LHCN-M2 (cell line): ENCODE measurements at regions not wholly inside any gene's neighbourhood (a gene's known extent, or its start where the extent isn't known, plus 50 kb on each side); places are given as distances from the start of the nearest gene placed in this dataset.

Experiments used
- DNase-seq: peaks from one replicate; pipeline ENCODE4 v3.0.0-alpha.2; 2012; ENCODE audit warnings: low read depth

- DNase-seq = no peak
These were observed 274.1 kb downstream of the HAUS1 start for GRCh38 chr18:46378126-46378863.

GRCh38 chr18:46378864-46379207 is 274.7 kb downstream of the HAUS1 start:
- no peak for DNase-seq

- no peak for DNase-seq
These were observed 275.3 kb downstream of the HAUS1 start for GRCh38 chr18:46379323-46379950.

- DNase-seq = no peak
These were observed 271.9 kb downstream of the LOXHD1 start for GRCh38 chr18:46385124-46385523.

GRCh38 chr18:46386788-46387187 is 270.2 kb downstream of the LOXHD1 start:
- no peak for DNase-seq

GRCh38 chr18:46387441-46388131 is 269.4 kb downstream of the LOXHD1 start:
- no peak for DNase-seq

GRCh38 chr18:46388286-46388685 is 268.7 kb downstream of the LOXHD1 start:
- no peak for DNase-seq

GRCh38 chr18:46392576-46392975 is 264.4 kb downstream of the LOXHD1 start:
- no peak for DNase-seq

- no peak for DNase-seq
These were observed 263.8 kb downstream of the LOXHD1 start for GRCh38 chr18:46393230-46393629.

- DNase-seq = no peak
These were observed 263.1 kb downstream of the LOXHD1 start for GRCh38 chr18:46393961-46394360.

GRCh38 chr18:46395795-46396194 is 261.2 kb downstream of the LOXHD1 start:
- DNase-seq = no peak

GRCh38 chr18:46397174-46397573 is 259.8 kb downstream of the LOXHD1 start:
- DNase-seq = no peak

GRCh38 chr18:46398005-46398404 is 259.0 kb downstream of the LOXHD1 start:
- no peak for DNase-seq

GRCh38 chr18:46398625-46399024 is 258.4 kb downstream of the LOXHD1 start:
- no peak for DNase-seq

GRCh38 chr18:46399303-46399702 is 257.7 kb downstream of the LOXHD1 start:
- no peak for DNase-seq

GRCh38 chr18:46400449-46400848 is 256.6 kb downstream of the LOXHD1 start:
- DNase-seq = no peak

- no peak for DNase-seq
These were observed 255.4 kb downstream of the LOXHD1 start for GRCh38 chr18:46401486-46402070.

GRCh38 chr18:46402396-46402795 is 254.6 kb downstream of the LOXHD1 start:
- DNase-seq = peak; percentile 27

GRCh38 chr18:46402945-46403344 is 254.1 kb downstream of the LOXHD1 start:
- no peak for DNase-seq

- DNase-seq = no peak
These were observed 251.0 kb downstream of the LOXHD1 start for GRCh38 chr18:46405832-46406538.

- DNase-seq = no peak
These were observed 250.5 kb downstream of the LOXHD1 start for GRCh38 chr18:46406539-46406932.
